GM23338 (cell line): ENCODE measurements at regions not wholly inside any gene's neighbourhood (a gene's known extent, or its start where the extent isn't known, plus 50 kb on each side); places are given as distances from the start of the nearest gene placed in this dataset.

Source experiments
- ATAC-seq: fragments of 200-7000 bp; cut with Tn5 transposase; 3 replicates; pipeline ENCODE4 v1.9.1; 2020
- DNase-seq: peaks from one replicate; pipeline ENCODE4 v3.0.0-alpha.2; 2015; ENCODE audit warnings: low spot score
- H2AFZ ChIP-seq: fragments of 200-600 bp; sonication (generic); 2 replicates; pipeline ENCODE4 v1.8.0; 2016; ENCODE audit warnings: antibody characterized with exemption, mild to moderate bottlenecking, moderate library complexity
- H3F3A ChIP-seq: fragments of 200-600 bp; sonication (generic); replicated peaks from 2 replicates; pipeline ENCODE4 v1.8.0; 2017; ENCODE audit warnings: antibody characterized with exemption, mixed run types, low read depth
- H3K27ac ChIP-seq: fragments of 200-600 bp; sonication (generic); 2 replicates; pipeline ENCODE4 v1.6.1; 2016; ENCODE audit warnings: low read depth
- H3K27me3 ChIP-seq: fragments of 200-600 bp; sonication (generic); 2 replicates; pipeline ENCODE4 v1.8.0; 2016; ENCODE audit warnings: mild to moderate bottlenecking, mixed run types, moderate library complexity; ENCODE audit not compliant: insufficient read depth
- H3K36me3 ChIP-seq: fragments of 200-600 bp; sonication (generic); 2 replicates; pipeline ENCODE4 v1.8.0; 2016; ENCODE audit warnings: mild to moderate bottlenecking; ENCODE audit not compliant: insufficient read depth
- H3K4me1 ChIP-seq: fragments of 200-600 bp; sonication (generic); 2 replicates; pipeline ENCODE4 v1.8.0; 2016; ENCODE audit warnings: mild to moderate bottlenecking, moderate library complexity; ENCODE audit not compliant: insufficient read depth
- H3K4me2 ChIP-seq: fragments of 200-600 bp; sonication (generic); 2 replicates; pipeline ENCODE4 v1.7.1; 2017; ENCODE audit warnings: mixed run types
- H3K4me3 ChIP-seq: fragments of 200-600 bp; sonication (generic); 2 replicates; pipeline ENCODE4 v1.6.1; 2016; ENCODE audit warnings: mixed run types
- H3K79me2 ChIP-seq: fragments of 200-600 bp; sonication (generic); replicated peaks from 2 replicates; pipeline ENCODE4 v1.8.0; 2017; ENCODE audit warnings: mild to moderate bottlenecking; ENCODE audit not compliant: insufficient read depth
- H3K9me2 ChIP-seq: fragments of 200-600 bp; sonication (generic); 2 replicates; pipeline ENCODE4 v1.8.0; 2017; ENCODE audit not compliant: insufficient read depth
- H4K20me1 ChIP-seq: fragments of 200-600 bp; sonication (generic); replicated peaks from 2 replicates; pipeline ENCODE4 v1.8.0; 2017; ENCODE audit warnings: mild to moderate bottlenecking; ENCODE audit not compliant: insufficient read depth
- H3K27ac Mint-ChIP-seq: 2 replicates; pipeline ENCODE4 v1.8.0; 2020; ENCODE audit warnings: inconsistent platforms, mild to moderate bottlenecking, moderate library complexity, mixed read lengths
- H3K27me3 Mint-ChIP-seq: 3 replicates; pipeline ENCODE4 v1.8.0; 2022; ENCODE audit warnings: low read depth, mild to moderate bottlenecking, moderate library complexity, mixed read lengths, inconsistent platforms; ENCODE audit not compliant: insufficient read depth, poor library complexity
- H3K36me3 Mint-ChIP-seq: 3 replicates; pipeline ENCODE4 v1.8.0; 2021; ENCODE audit warnings: low read depth, mild to moderate bottlenecking, inconsistent platforms, moderate library complexity, mixed read lengths
- H3K4me1 Mint-ChIP-seq: 3 replicates; pipeline ENCODE4 v1.8.0; 2020; ENCODE audit warnings: mild to moderate bottlenecking, inconsistent platforms, mixed read lengths
- H3K4me3 Mint-ChIP-seq: 3 replicates; pipeline ENCODE4 v1.8.0; 2021; ENCODE audit warnings: moderate library complexity, mild to moderate bottlenecking, inconsistent platforms, mixed read lengths
- H3K9me3 Mint-ChIP-seq: 3 replicates; pipeline ENCODE4 v1.8.0; 2020; ENCODE audit warnings: moderate library complexity, mild to moderate bottlenecking, inconsistent platforms, mixed read lengths
- CREB1 ChIP-seq: fragments of 250-450 bp; sonication (Bioruptor Pico); IDR thresholded peaks from 2 replicates; pipeline ENCODE4 v1.5.0; 2020; ENCODE audit warnings: low read depth, mild to moderate bottlenecking, moderate library complexity
- CTCF ChIP-seq, 2 experiments: fragments of 200-600 bp in 1 of 2; sonication (generic) in 1 of 2; conservative IDR thresholded peaks; 2 replicates each; pipeline versions ENCODE4 v1.5.1 to v1.6.1; 2016 to 2017; ENCODE audit warnings: antibody characterized with exemption in 2 of 2, low read depth in 2 of 2, mild to moderate bottlenecking in 2 of 2, moderate library complexity in 1 of 2
- ETS1 ChIP-seq: IDR thresholded peaks from 2 replicates; pipeline ENCODE4 v1.6.1; 2016; ENCODE audit warnings: antibody characterized with exemption
- EZH2 ChIP-seq: fragments of 200-600 bp; sonication (generic); IDR thresholded peaks from one replicate; pipeline ENCODE4 v1.8.0; 2017; ENCODE audit warnings: antibody characterized with exemption, mild to moderate bottlenecking, low read depth; ENCODE audit not compliant: unreplicated experiment
- EZH2phosphoT487 ChIP-seq: fragments of 200-600 bp; sonication (generic); IDR thresholded peaks from one replicate; pipeline ENCODE4 v1.8.1; 2018; ENCODE audit warnings: antibody characterized with exemption; ENCODE audit not compliant: unreplicated experiment
- JUNB ChIP-seq: IDR thresholded peaks from one replicate; pipeline ENCODE4 v1.6.1; 2016; ENCODE audit warnings: antibody characterized with exemption; ENCODE audit not compliant: unreplicated experiment
- NANOG ChIP-seq: IDR thresholded peaks from 2 replicates; pipeline ENCODE4 v1.6.1; 2016; ENCODE audit warnings: antibody characterized with exemption, borderline replicate concordance
- POLR2AphosphoS5 ChIP-seq: IDR thresholded peaks from 2 replicates; pipeline ENCODE4 v1.6.1; 2016; ENCODE audit warnings: antibody characterized with exemption, low read depth
- REST ChIP-seq: IDR thresholded peaks from one replicate; pipeline ENCODE4 v1.6.1; 2018; ENCODE audit warnings: antibody characterized with exemption; ENCODE audit not compliant: unreplicated experiment
- STAT1 ChIP-seq: IDR thresholded peaks from one replicate; pipeline ENCODE4 v1.6.1; 2016; ENCODE audit warnings: antibody characterized with exemption; ENCODE audit not compliant: unreplicated experiment
- ZNF114 ChIP-seq: fragments of 250-450 bp; sonication (Bioruptor Pico); IDR thresholded peaks from 2 replicates; pipeline ENCODE4 v1.5.0; 2020; ENCODE audit warnings: mild to moderate bottlenecking, moderate library complexity
- ZNF331 ChIP-seq: fragments of 250-450 bp; sonication (Bioruptor Pico); IDR thresholded peaks from 2 replicates; pipeline ENCODE4 v1.5.0; 2020; ENCODE audit warnings: low read depth, mild to moderate bottlenecking, moderate library complexity
- ZNF462 ChIP-seq: fragments of 250-450 bp; sonication (Bioruptor Pico); IDR thresholded peaks from 2 replicates; pipeline ENCODE4 v1.5.0; 2020; ENCODE audit warnings: mild to moderate bottlenecking, moderate library complexity

- Mint-ChIP-seq H3K27me3 (no peaks in the 10 kb centered on the region), H3K36me3 (no peaks in the 10 kb centered on the region), H3K27ac (no peak overlapping the region), H3K4me1 (no peaks in the 10 kb centered on the region), H3K9me3 (no peaks in the 10 kb centered on the region; the same call in 2 of the 3 replicates), H3K4me3 (no peak overlapping the region)
- H2AFZ ChIP-seq, result no peak overlapping the region
- no peak overlapping the region for H3K27ac ChIP-seq
- ATAC-seq (no peak), DNase-seq (no peak)
- H3K27me3 ChIP-seq, result no peaks in the 10 kb centered on the region
- no peak overlapping the region for H3K4me2 ChIP-seq
- H3K4me1 ChIP-seq, result no peaks in the 10 kb centered on the region
- no peak for TF ChIP-seq ZNF114 (CRISPR knock-in tag)
- no peak for TF ChIP-seq CTCF (conservative IDR thresholded peaks at IDR 0.05; ENCODE audit: low read depth in 2 of 2)
- no peak for TF ChIP-seq REST
- no peak for TF ChIP-seq ETS1
- TF ChIP-seq ZNF462 (CRISPR knock-in tag), result no peak
- TF ChIP-seq EZH2, result no peak
- TF ChIP-seq POLR2AphosphoS5, result no peak
- TF ChIP-seq JUNB, result no peak
- TF ChIP-seq NANOG, result no peak
- no peak for TF ChIP-seq CREB1 (CRISPR knock-in tag)
- no peak for TF ChIP-seq STAT1
- no peak for TF ChIP-seq EZH2phosphoT487
- TF ChIP-seq ZNF331, result no peak
- H3K79me2 ChIP-seq, result no peaks in the 10 kb centered on the region
- no peaks in the 10 kb centered on the region for H3F3A ChIP-seq
- no peaks in the 10 kb centered on the region for H3K36me3 ChIP-seq
- H3K9me2 ChIP-seq, result 0 out of 2 replicates have a peak, but pooled peaks cover 3% of the 10 kb centered on the region
- no peak overlapping the region for H3K4me3 ChIP-seq
- no peaks in the 10 kb centered on the region for H4K20me1 ChIP-seq
Measured at GRCh38 chr17:53996131-53996530, 173.4 kb downstream of the KIF2B start.
